Testis (tissue), 2 donors: ENCODE measurements at regions not wholly inside any gene's neighbourhood (a gene's known extent, or its start where the extent isn't known, plus 50 kb on each side); places are given as distances from the start of the nearest gene placed in this dataset.

Source experiments
- DNase-seq: peaks from one replicate; pipeline ENCODE4 v3.0.0-alpha.2; 2019
- H3K27ac ChIP-seq, 2 donors: fragments of 200-600 bp; sonication (generic); one replicate each; pipeline ENCODE4 v1.5.1; 2019
- H3K27me3 ChIP-seq: fragments of 200-600 bp; sonication (generic); one replicate; pipeline ENCODE4 v1.5.1; 2019
- H3K36me3 ChIP-seq: fragments of 200-600 bp; sonication (generic); one replicate; pipeline ENCODE4 v1.5.1; 2017; ENCODE audit warnings: low read depth; ENCODE audit errors: missing control alignments
- H3K4me1 ChIP-seq: fragments of 200-600 bp; sonication (generic); one replicate; pipeline ENCODE4 v1.5.1; 2019
- H3K4me3 ChIP-seq, 2 donors: fragments of 200-600 bp; sonication (generic); one replicate each; pipeline ENCODE4 v1.5.1; 2017 to 2019
- H3K9me3 ChIP-seq: fragments of 200-600 bp; sonication (generic); one replicate; pipeline ENCODE4 v1.5.1; 2017
- POLR2A ChIP-seq: fragments of 450-650 bp; IDR thresholded peaks from one replicate; pipeline ENCODE4 v1.6.1; 2017; ENCODE audit warnings: antibody characterized with exemption, mild to moderate bottlenecking, moderate library complexity
- WGBS, 2 donors: methylation state at CpG; one replicate each; pipeline ENCODE4 v1.1.5; 2018; 5-methylcytosine and 5-hydroxymethylcytosine counted together
- intact Hi-C: fragments of 100-400 bp; cut with DNase I; formaldehyde crosslinking; loops from one replicate; pipeline ENCODE4 v1.15.1; 2023; ENCODE audit warnings: low total_unique reads
- TF ChIP-seq, protein P1 (sequence below), 3 experiments: fragments of 450-650 bp in 2 of 3; fragments of 200-600 bp in 1 of 3; sonication (generic) in 1 of 3; IDR thresholded peaks; one replicate each; pipeline ENCODE4 v1.5.1; 2016 to 2019; ENCODE audit warnings: antibody characterized with exemption in 3 of 3, mild to moderate bottlenecking in 2 of 3, moderate library complexity in 1 of 3

DNA sequence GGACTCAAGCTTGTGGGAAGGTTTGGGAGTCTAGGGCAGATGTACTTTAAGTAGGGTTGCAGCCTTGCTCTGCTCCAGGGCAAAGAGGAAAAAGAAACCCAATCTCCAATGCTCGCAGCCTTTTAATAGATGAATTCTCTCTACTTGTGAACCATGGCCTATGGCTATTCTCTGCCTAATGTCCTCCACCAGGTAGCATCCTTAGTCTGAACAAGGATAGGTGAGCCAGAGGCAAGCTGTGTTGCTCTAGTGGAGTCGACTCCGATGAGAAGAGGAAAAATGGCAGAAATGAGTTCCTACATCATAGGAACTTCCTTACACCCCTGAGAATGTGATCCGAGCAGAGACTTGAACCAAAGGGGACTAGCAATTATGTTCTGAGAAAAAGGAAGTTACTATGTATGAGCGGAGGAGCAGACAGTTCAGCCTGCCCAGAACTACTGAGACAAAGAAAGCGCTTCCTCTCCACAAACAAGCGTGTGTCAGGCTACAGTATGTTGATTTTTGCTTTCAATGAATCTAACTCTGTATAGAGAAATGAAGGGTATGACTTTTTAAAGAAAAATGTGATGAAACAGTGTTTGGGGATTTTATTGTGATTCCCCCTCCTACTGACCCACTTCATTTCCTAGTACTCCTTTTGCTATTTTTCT is 153.6 kb upstream of the ARID2 start:
- intact Hi-C loops, result no loop called here
- Histone ChIP-seq H3K9me3 (no peaks in the 10 kb centered on the region), H3K36me3 (no peaks in the 10 kb centered on the region), H3K4me1 (no peaks in the 10 kb centered on the region), H3K4me3 (no peak overlapping the region), H3K27ac (no peak overlapping the region), H3K27me3 (no peaks in the 10 kb centered on the region)
- no peak for TF ChIP-seq POLR2A
- TF ChIP-seq, protein P1, sequence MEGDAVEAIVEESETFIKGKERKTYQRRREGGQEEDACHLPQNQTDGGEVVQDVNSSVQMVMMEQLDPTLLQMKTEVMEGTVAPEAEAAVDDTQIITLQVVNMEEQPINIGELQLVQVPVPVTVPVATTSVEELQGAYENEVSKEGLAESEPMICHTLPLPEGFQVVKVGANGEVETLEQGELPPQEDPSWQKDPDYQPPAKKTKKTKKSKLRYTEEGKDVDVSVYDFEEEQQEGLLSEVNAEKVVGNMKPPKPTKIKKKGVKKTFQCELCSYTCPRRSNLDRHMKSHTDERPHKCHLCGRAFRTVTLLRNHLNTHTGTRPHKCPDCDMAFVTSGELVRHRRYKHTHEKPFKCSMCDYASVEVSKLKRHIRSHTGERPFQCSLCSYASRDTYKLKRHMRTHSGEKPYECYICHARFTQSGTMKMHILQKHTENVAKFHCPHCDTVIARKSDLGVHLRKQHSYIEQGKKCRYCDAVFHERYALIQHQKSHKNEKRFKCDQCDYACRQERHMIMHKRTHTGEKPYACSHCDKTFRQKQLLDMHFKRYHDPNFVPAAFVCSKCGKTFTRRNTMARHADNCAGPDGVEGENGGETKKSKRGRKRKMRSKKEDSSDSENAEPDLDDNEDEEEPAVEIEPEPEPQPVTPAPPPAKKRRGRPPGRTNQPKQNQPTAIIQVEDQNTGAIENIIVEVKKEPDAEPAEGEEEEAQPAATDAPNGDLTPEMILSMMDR (IDR thresholded peaks at IDR 0.05), result no peak
- 61 to 69% methylated on average over 7 of the region's 7 CpGs for WGBS, 2 donors
- DNase-seq, result no peak

DNA sequence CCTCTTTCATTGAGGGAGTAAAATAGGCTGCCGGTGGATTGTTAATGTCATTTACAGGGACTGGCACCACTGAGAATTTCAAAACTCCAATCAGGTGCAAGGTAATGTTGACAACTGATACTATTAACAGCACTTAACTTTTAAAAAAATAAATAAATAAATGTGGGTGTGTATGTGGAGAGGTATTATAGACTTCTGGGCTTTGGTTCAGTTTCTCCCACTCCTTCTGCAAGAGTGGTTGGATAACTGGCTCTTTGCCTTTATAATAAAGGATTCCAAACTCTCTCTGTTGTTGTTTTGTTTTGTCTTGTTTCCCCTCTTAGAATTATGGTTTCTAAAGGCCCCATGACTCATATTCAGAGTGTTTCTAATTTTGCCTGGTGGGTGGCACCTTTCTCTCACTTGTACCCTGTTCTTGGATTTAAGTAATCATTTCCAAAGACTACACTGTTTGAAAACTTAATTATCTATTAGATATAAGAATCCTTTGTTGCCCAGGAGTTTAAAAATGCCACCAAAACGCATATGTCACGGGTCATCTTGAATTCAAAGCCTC is 151.6 kb upstream of the ARID2 start:
- DNase-seq, result no peak
- Histone ChIP-seq H3K27me3 (no peaks in the 10 kb centered on the region), H3K4me1 (no peaks in the 10 kb centered on the region), H3K4me3 (no peak overlapping the region), H3K27ac (no peak overlapping the region), H3K36me3 (no peaks in the 10 kb centered on the region), H3K9me3 (no peaks in the 10 kb centered on the region)
- intact Hi-C loops, result no loop called here
- WGBS, 2 donors, result 87 to 97% methylated on average over 3 of the region's 3 CpGs
- TF ChIP-seq POLR2A, result no peak
- TF ChIP-seq, protein P1 (IDR thresholded peaks at IDR 0.05), result no peak

GRCh38 chr12:45580356-45580969 is 149.0 kb upstream of the ARID2 start:
- no peaks in the 10 kb centered on the region for H3K36me3 ChIP-seq
- no peak for TF ChIP-seq POLR2A
- TF ChIP-seq, protein P1 (IDR thresholded peaks at IDR 0.05), result no peak
- no peak for DNase-seq
- peaks cover 3% of the 10 kb centered on the region for H3K4me1 ChIP-seq
- no peaks in the 10 kb centered on the region for H3K9me3 ChIP-seq
- no peak overlapping the region for H3K27ac ChIP-seq
- intact Hi-C loops, result no loop called here
- 80 to 88% methylated on average over 2 of the region's 2 CpGs for WGBS, 2 donors
- no peaks in the 10 kb centered on the region for H3K27me3 ChIP-seq
- no peak overlapping the region for H3K4me3 ChIP-seq

DNA sequence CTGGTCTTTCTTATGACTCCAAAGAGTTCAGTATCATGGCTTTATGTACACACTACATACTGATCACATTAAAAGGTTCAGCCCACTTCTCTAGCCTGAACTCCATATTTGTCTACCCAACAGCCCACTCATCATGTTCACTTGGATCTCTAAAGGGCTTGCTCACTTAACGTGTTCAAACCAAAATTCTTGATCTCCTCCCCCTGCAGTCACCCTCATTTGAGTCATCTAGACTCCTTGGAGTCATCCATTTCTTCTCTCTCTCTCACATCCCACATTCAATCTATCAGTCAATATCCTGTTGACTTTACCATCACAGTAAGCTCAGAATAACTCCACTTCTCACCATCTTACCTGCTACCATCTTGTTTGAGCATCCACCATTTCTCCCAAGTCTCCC is 148.4 kb upstream of the ARID2 start:
- intact Hi-C loops, result no loop called here
- TF ChIP-seq, protein P1 (IDR thresholded peaks at IDR 0.05), result no peak
- no peak for TF ChIP-seq POLR2A
- H3K9me3 ChIP-seq, result no peaks in the 10 kb centered on the region
- H3K36me3 ChIP-seq, result no peaks in the 10 kb centered on the region
- H3K27me3 ChIP-seq, result no peaks in the 10 kb centered on the region
- 84 to 85% methylated on average over 1 of the region's 1 CpG for WGBS, 2 donors
- DNase-seq, result no peak
- H3K4me1 ChIP-seq, result peaks cover 3% of the 10 kb centered on the region
- H3K4me3 ChIP-seq, result no peak overlapping the region
- H3K27ac ChIP-seq, result no peak overlapping the region
